Muscle of leg (tissue), 3 donors: ENCODE measurements at regions not wholly inside any gene's neighbourhood (a gene's known extent, or its start where the extent isn't known, plus 50 kb on each side); places are given as distances from the start of the nearest gene placed in this dataset.

Experiments used
- DNase-seq: peaks from one replicate; pipeline ENCODE4 v3.0.0; 2013
- H3K27ac ChIP-seq: one replicate; pipeline ENCODE4 v1.5.1; 2013; ENCODE audit warnings: mild to moderate bottlenecking, low read length, control low read depth
- H3K27me3 ChIP-seq: one replicate; pipeline ENCODE4 v1.6.1; 2013; ENCODE audit warnings: low read length; ENCODE audit not compliant: control insufficient read depth, insufficient read depth
- H3K36me3 ChIP-seq: one replicate; pipeline ENCODE4 v1.6.1; 2013; ENCODE audit warnings: low read length; ENCODE audit not compliant: control insufficient read depth, insufficient read depth
- H3K4me1 ChIP-seq: one replicate; pipeline ENCODE4 v1.6.1; 2013; ENCODE audit warnings: low read length; ENCODE audit not compliant: control insufficient read depth, insufficient read depth
- H3K4me3 ChIP-seq: one replicate; pipeline ENCODE4 v1.5.1; 2013; ENCODE audit warnings: low read length, control low read depth
- H3K9me3 ChIP-seq: replicated peaks from 2 replicates; pipeline ENCODE4 v1.6.1; 2013; ENCODE audit warnings: low read depth, low read length; ENCODE audit not compliant: control insufficient read depth
- WGBS: methylation state at CpG from one replicate; pipeline ENCODE4 v1.1.5; 2013; ENCODE audit warnings: missing lambda C conversion rate; ENCODE audit not compliant: insufficient coverage; 5-methylcytosine and 5-hydroxymethylcytosine counted together

DNA sequence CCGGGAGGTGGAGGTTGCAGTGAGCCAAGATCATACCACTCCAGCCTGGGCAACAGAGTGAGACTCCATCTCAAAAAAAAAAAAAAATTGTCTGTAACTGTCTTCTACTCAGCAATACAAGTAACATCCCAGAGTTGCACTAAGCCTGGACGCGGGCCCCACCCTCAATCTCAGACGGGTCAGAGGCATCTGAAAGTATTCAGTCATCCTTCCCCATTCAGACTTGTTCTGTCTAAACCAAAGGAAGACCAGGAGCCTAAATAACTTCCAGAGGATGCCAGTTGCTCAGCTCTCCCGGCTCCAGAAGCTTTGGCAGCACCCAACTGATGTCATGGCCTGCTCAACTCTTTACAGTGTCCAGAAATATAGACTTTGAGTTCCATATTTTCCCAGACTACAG lies 218.6 kb downstream of the AUH start:
- Histone ChIP-seq H3K4me3 (no peak overlapping the region), H3K27ac (no peak overlapping the region), H3K4me1 (no peaks in the 10 kb centered on the region), H3K9me3 (no peaks in the 10 kb centered on the region), H3K36me3 (no peaks in the 10 kb centered on the region), H3K27me3 (no peaks in the 10 kb centered on the region)
- DNase-seq = no peak
- 82% methylated on average over 4 of the region's 5 CpGs for WGBS

DNA sequence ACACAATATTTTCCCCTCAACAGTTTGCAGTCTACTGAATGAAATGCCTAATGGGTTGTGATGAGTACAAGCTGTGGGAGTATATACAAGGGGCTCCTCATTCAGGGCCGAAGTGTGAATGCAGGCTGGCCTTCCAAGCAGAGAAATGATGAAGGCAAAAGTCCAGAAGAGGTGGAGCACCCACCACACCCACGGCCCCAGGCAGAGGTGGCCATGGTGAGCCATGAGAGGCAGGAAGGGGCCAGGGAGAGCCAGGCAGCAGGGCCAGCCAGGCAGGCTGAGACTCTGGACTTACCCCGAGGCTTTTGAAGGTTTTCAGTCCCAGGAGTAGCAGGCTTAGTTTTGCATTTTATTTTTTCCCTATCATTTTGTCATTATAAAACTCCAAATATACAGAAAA lies 218.1 kb downstream of the AUH start:
- H3K27me3 ChIP-seq = no peaks in the 10 kb centered on the region
- no peaks in the 10 kb centered on the region for H3K36me3 ChIP-seq
- H3K9me3 ChIP-seq = no peaks in the 10 kb centered on the region
- DNase-seq = no peak
- WGBS = 92% methylated on average over 2 of the region's 3 CpGs
- no peak overlapping the region for H3K4me3 ChIP-seq
- H3K27ac ChIP-seq = no peak overlapping the region
- no peaks in the 10 kb centered on the region for H3K4me1 ChIP-seq

DNA sequence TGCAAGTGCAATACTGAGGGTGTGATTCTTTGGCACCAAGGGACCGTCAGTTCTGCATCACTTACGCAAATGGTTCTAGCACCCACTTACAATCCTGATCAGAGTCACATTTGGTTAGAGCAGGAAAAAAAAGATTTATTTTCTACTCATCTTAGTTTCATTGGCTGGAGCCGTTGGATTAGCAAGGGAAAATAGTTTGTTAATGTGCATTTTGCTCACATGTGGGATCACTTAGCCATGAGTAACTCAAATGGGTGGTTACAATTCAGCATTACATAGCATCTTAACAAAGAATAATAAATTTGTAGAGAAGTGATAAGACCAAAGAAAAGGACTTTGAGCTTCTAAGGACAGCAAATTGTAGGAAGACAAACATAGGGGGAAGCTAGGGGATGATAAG lies 216.9 kb downstream of the AUH start:
- DNase-seq = no peak
- Histone ChIP-seq H3K27ac (no peak overlapping the region), H3K27me3 (no peaks in the 10 kb centered on the region), H3K4me3 (no peak overlapping the region), H3K9me3 (no peaks in the 10 kb centered on the region), H3K36me3 (no peaks in the 10 kb centered on the region), H3K4me1 (no peaks in the 10 kb centered on the region)
- no CpG with 5 or more reads among the region's 3 CpGs for WGBS

DNA sequence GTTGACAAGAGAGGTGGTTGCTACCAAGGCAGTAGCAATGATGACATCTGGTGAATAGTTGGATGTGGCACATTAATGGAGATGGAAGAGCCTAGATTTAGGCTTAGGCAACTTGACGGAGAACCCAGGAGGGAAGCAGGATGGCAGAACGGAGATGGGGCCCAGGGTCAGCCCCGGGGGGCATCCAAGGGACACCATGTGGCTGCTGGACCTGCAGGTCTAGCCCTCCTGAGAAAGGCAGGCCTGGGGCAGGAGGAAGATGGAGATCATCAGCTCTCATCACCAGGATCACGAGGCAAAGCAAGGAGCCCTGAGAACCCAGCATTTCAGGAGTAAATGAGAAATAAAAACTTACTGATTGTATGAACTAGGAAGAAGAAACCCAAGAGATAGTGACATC lies 216.2 kb downstream of the AUH start:
- H3K36me3 ChIP-seq = no peaks in the 10 kb centered on the region
- DNase-seq = no peak
- no peaks in the 10 kb centered on the region for H3K4me1 ChIP-seq
- WGBS = 86% methylated on average over 4 of the region's 4 CpGs
- H3K27ac ChIP-seq = no peak overlapping the region
- H3K27me3 ChIP-seq = no peaks in the 10 kb centered on the region
- no peak overlapping the region for H3K4me3 ChIP-seq
- H3K9me3 ChIP-seq = no peaks in the 10 kb centered on the region

DNA sequence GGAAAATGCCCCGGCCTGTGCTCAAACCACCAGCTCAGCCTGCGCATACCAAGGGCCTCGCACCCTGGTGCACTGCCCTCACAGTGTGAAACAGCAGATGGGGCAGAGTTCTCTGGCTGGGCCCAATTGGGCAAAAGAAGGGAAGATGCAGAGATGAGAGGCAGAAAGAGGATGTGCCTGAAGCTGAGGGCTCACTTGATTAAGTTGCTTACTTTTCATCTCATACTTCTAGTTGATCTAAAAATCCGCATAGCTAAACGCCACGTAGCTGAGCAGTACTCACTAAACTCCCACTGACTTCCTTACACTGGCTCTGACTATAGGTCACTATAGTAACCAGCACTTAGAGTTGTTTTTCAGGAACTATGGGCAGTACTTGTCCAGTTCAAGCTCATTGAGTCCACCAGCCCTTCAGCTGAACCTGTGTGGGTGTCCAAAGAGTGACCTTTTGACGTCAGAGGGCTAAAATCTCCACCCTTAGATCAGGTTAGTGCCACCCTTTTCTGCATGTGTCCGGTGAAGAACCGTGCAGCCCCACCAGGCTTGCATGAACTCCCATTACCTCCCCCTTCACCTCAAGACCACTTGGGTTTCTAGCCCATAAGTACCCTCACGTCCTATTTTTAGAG lies 215.2 kb downstream of the AUH start:
- 86% methylated on average over 6 of the region's 10 CpGs for WGBS

DNA sequence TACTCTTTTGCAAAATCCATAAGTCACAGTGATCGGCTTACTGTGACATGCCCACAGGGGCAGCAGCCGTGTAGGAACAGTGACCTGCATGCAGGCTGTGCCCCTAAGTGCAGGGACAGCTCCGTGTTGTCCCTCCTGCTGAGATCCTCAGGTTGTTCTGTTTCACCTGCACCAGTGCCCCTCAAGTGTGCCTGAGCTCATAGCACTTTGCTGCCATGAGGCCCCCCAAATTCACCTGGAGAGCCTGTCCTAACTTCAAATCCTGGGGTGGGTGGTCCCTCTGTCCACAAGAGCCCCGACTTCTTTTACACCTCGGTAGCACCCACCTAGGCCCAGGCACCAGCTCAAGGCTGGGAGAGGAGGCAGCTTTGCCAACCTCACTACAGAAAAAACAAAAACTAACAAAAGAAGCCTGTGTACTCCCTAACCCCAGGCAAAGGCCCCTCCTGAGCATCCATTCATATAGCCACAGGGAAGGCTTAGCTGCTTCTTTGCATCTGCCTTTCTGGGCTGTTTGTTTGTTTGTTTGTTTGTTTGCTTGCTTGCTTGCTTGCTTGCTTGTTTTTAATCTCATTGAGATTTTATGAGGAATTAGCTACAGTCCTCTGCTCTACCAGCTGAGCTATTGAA lies 214.5 kb downstream of the AUH start:
- Histone ChIP-seq H3K27me3 (no peaks in the 10 kb centered on the region), H3K27ac (no peak overlapping the region), H3K9me3 (no peaks in the 10 kb centered on the region), H3K36me3 (no peaks in the 10 kb centered on the region), H3K4me1 (no peaks in the 10 kb centered on the region), H3K4me3 (no peak overlapping the region)
- WGBS = 79% methylated on average over 3 of the region's 5 CpGs
- no peak for DNase-seq

More for the DNA sequence above, 215.2 kb downstream of the AUH start:
- H3K9me3 ChIP-seq = no peaks in the 10 kb centered on the region
- H3K4me3 ChIP-seq = no peak overlapping the region
- no peak overlapping the region for H3K27ac ChIP-seq
- no peaks in the 10 kb centered on the region for H3K27me3 ChIP-seq
- DNase-seq = no peak
- no peaks in the 10 kb centered on the region for H3K36me3 ChIP-seq
- H3K4me1 ChIP-seq = no peaks in the 10 kb centered on the region

DNA sequence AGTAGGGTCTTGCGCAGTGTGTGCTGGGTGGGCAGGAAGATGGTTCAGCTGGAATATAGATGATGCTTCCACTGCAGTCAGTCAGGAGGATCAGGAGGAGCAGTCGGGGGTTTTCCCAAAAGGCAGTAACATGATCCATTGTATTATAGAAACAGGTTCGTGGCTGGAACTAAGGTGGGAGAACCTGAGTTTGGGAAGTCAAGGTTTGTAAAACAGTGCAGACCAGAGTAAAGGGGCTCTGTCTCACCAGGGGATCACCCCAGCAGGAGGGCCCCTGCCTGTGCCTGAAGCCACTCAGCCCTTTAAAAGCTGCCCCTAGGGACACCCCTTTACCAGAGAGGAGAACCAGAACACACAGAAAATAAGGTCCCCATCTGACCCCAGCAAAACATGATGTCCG lies 213.4 kb downstream of the AUH start:
- H3K4me1 ChIP-seq = no peaks in the 10 kb centered on the region
- H3K36me3 ChIP-seq = no peaks in the 10 kb centered on the region
- WGBS = 0% methylated on average over 2 of the region's 4 CpGs
- no peaks in the 10 kb centered on the region for H3K27me3 ChIP-seq
- no peak overlapping the region for H3K4me3 ChIP-seq
- no peak overlapping the region for H3K27ac ChIP-seq
- H3K9me3 ChIP-seq = no peaks in the 10 kb centered on the region
- DNase-seq = no peak

DNA sequence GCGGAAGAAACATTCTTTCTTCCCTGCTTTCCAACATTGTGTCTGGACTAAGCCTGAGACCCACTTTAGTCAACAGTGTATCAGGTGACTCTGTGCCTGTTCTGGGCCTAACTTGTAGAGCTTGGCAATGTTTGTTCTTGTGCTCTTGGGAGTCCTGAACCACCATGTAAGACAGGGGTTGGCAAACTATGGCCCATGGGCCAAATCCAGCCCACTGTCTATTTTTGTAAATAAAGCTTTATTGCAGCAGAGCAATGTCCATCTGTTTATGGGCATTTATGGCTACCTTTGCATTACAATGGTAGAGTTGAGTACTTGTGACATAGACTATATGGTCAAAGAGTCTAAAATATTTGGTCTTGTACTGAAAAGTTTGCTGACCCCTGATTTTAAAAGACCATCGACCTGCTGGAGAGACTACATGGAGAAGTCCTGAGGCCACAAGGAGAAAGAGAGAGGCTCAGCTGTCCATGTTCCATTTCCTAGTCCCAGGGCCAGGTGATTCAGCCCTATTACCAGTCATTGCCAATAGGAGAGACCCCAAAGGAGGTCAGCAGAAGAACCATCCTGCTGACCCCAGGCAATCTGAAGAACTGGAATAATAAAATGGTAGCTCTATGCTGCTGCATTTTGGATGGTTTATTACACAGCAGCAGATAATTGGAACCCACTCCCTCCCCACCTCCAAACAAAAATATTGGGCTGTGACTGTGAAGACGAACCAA lies 211.3 kb downstream of the AUH start:
- Histone ChIP-seq H3K27me3 (no peaks in the 10 kb centered on the region), H3K9me3 (no peaks in the 10 kb centered on the region), H3K27ac (no peak overlapping the region), H3K36me3 (no peaks in the 10 kb centered on the region), H3K4me3 (no peak overlapping the region), H3K4me1 (no peaks in the 10 kb centered on the region)
- no peak for DNase-seq
- WGBS = 100% methylated on average over 2 of the region's 3 CpGs

DNA sequence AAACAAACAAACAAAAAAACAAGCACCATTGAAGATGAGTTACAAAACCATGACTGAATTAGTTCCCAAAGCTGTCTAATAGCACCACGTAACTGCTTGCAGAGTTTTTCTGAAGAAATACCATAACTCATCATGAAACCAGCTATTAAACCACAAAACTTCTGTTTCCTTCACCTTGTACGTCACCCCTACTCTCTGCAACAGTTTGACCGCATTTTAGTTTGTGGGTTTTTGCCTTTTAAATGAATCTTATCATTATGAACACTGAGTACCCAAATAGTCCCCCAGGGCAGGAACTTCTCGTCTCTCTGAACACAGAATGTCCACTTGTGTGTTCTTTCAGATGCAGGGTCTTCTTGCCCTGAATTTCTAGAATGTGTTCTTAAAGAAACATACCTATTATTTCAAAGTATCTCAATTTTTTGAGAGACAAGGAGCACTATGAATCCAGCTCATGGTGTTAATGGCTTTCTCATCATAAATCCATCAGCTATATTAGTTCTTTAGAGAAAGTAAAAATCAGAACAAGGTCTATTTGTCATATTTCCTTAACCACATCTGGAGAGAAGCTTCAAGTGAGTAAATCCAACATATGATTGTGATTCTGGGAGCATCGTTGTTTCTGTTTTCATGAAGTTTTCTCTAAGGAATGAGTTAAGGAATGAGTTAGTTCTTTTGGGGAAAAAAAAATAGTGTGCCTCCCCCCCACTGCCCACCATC lies 210.6 kb downstream of the AUH start:
- Histone ChIP-seq H3K36me3 (no peaks in the 10 kb centered on the region), H3K4me3 (no peak overlapping the region), H3K4me1 (no peaks in the 10 kb centered on the region), H3K9me3 (no peaks in the 10 kb centered on the region), H3K27ac (no peak overlapping the region), H3K27me3 (no peaks in the 10 kb centered on the region)
- DNase-seq = no peak
- 88% methylated on average over 1 of the region's 5 CpGs for WGBS

DNA sequence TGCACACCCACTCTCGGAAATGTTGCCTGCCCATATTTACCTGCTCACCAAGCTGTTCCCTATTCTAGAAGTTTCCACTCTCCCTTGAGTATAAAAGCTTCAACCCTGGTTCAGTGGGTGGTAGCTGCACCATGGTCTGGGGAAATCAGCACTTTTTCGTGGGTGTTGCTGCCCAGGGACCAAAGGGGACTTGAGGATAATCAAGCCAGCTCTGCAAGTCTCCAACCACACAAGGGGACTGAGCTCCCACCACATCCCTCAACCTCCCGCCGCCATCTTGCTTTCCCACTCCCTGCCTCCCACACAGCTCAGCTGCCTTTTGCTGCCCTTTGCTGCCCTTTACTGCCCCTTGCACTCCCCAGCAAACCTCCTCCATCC lies 210.0 kb downstream of the AUH start:
- Histone ChIP-seq H3K27me3 (no peaks in the 10 kb centered on the region), H3K4me3 (no peak overlapping the region), H3K36me3 (no peaks in the 10 kb centered on the region), H3K9me3 (no peaks in the 10 kb centered on the region), H3K27ac (no peak overlapping the region), H3K4me1 (no peaks in the 10 kb centered on the region)
- DNase-seq = no peak
- WGBS = 70% methylated on average over 4 of the region's 4 CpGs
